GM12865 (cell line): ENCODE measurements at regions not wholly inside any gene's neighbourhood (a gene's known extent, or its start where the extent isn't known, plus 50 kb on each side); places are given as distances from the start of the nearest gene placed in this dataset.

Source experiments
- DNase-seq: peaks from one replicate; pipeline ENCODE4 v3.0.0; 2010; ENCODE audit warnings: low read depth
- H3K4me3 ChIP-seq: 2 replicates; pipeline ENCODE4 v1.5.1; 2011; ENCODE audit warnings: mild to moderate bottlenecking, low read depth, low read length, control low read depth
- TF ChIP-seq, protein P1 (sequence below): IDR thresholded peaks from 2 replicates; pipeline ENCODE4 v1.5.1; 2011; ENCODE audit warnings: low read length, control low read depth, low read depth, inconsistent platforms; ENCODE audit not compliant: insufficient read depth; ENCODE audit errors: missing control alignments

DNA sequence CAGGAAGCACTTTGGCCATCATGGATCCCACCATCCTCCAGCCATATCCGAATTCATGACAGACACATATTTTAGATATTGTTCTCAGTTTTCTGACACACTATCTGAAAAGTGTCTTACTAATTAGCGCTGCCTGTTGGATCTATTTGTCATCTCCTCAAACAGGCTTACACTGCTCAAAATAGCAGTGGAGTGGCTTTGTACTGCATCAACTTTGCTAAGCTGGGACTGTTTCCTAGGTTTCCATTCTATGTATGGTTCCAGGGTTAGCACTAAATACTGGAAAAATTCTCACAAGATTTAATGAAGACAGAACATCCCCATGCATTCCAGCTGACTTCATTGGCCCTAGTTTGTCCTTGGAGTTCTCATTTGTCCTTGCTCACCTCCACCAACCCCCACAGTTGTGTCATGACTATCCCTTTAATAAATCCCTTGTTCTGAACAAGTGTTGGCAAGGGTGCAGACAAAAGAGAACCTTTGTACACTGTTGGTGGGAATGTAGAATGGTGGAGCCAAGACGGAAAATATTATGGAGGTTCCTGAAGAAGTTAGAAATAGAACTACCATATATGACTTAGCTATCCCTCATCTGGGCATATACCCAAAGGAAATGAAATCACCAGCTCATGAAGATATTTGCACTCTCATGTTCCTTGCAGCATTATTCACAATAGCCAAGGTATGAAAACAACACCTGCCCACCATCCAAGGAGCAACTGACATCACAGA lies 136.5 kb upstream of the RAI14 start:
- H3K4me3 ChIP-seq, result no peak overlapping the region
- TF ChIP-seq, protein P1, sequence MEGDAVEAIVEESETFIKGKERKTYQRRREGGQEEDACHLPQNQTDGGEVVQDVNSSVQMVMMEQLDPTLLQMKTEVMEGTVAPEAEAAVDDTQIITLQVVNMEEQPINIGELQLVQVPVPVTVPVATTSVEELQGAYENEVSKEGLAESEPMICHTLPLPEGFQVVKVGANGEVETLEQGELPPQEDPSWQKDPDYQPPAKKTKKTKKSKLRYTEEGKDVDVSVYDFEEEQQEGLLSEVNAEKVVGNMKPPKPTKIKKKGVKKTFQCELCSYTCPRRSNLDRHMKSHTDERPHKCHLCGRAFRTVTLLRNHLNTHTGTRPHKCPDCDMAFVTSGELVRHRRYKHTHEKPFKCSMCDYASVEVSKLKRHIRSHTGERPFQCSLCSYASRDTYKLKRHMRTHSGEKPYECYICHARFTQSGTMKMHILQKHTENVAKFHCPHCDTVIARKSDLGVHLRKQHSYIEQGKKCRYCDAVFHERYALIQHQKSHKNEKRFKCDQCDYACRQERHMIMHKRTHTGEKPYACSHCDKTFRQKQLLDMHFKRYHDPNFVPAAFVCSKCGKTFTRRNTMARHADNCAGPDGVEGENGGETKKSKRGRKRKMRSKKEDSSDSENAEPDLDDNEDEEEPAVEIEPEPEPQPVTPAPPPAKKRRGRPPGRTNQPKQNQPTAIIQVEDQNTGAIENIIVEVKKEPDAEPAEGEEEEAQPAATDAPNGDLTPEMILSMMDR, result no peak
- DNase-seq, result no peak

DNA sequence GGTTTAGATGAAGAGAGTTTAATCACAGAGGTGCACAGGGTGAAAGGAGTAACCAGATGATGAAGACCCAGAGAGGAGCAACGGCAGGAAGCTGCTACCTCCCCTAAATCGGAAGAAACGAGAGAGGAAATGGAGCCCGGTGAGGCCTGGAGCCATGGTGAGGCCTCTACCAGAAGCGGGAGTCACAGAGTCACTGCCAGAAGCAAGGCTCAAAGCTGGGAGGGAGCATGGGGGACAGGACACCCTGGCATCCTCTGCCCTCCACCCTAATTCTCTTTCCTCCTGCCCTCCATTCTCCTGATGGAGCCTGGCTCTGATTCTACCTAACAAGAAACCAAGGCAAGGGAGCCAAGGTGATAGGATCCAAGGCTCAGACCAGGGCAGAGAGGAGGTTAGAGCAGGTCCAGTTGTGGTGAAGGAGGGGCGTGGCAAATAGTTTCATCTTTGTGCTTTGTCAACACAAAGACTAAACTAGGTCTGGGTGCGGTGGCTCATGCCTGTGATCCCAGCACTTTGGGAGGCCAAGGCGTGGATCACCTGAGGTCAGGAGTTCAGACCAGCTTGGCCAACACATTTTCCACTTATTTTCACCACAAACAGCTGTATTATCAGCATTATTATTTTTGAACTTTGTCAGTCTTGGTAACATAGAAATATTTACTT lies 134.4 kb upstream of the RAI14 start:
- TF ChIP-seq, protein P1, result no peak
- DNase-seq, result no peak
- H3K4me3 ChIP-seq, result no peak overlapping the region

DNA sequence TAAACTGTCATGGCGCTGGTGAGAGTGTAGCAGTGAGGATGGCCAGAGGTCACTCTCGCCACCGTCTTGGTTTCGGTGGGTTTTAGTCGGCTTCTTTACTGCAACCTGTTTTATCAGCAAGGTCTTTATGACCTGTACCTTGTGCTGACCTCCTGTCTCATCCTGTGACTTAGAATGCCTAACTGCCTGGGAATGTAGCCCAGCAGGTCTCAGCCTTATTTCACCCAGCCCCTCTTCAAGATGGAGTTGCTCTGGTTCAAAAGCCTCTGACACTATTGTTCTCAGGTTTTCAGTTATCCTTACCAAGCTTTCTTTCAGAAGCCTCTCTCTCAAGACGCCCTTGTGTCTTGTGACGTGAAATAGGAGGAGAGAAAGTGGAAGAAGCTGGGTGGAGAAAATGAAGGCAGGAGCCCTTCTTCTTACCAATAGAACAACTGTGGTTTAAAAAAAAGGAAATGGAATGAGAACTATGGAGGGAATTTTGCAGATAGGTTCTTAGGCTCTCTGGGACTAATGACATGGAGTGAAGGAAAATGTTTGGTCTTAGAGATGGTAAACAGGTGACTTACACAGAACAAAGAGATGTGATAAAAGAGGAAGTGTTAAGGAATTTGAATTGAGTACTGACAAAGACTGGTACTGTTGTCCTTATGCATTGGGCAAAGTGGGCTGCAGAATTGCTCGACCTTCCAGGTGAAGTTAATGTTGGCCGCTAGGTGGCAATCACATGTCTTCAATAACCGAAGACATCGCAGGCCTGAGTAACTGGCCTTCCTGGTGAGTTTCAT lies 133.3 kb upstream of the RAI14 start:
- TF ChIP-seq, protein P1, result peak; percentile 64
- no peak overlapping the region for H3K4me3 ChIP-seq
- peak; percentile 87 for DNase-seq

DNA sequence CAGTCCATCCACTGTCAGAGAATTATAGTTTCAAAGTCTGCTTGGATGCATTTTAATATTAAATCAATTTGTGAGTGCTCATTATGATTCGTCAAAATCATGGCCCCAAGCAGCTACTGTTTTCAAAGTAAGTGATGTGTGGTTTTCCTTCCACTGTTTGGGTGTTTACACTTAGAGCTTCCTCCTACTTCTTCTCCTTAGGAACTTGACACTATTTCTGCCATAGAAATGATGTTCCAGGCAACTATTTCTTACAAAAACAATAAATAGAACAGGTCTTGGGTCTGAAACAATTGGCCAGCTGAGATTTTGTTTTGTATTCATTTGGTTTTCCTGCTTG lies 132.8 kb upstream of the RAI14 start:
- DNase-seq, result no peak
- TF ChIP-seq, protein P1, result no peak
- H3K4me3 ChIP-seq, result no peak overlapping the region

DNA sequence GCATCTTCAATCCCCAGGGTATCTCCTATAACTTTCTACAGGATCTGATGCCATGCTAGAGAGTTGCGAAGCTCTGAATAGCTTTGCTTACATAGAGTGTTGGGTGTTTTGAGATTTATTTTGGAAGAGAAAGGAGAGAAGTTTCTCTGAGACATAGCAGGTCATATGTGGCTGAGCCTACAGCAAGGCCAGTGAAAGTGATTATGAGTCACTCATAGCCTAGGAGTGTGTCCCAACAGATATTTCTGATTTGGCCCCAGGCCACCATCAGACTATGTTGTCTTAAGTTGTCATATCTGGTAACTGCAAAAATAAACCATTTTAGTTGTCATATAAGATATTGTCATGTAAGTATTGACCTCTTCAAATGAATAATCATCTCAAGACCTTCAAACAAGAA lies 132.0 kb upstream of the RAI14 start:
- peak; percentile 18 for DNase-seq
- no peak overlapping the region for H3K4me3 ChIP-seq
- TF ChIP-seq, protein P1, result no peak

DNA sequence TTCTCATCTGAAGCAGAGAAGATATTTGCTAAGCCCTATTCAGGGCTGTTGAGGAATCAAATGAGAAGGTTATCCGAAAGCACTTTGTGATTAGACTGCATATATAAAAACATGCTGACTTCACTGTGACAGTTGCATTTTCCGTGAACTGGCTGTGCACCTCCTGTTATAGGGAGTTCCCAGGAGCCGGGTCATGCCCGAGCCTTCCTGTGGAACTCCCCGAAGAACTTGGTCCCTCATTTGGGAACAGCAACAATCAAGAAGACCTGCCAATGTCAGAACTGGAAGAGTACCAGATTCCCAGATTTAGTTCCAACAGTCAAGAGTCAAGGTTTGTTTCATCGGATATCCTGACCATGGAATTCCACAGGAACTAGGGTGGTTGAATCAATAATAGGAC lies 130.4 kb upstream of the RAI14 start:
- H3K4me3 ChIP-seq, result no peak overlapping the region
- TF ChIP-seq, protein P1, result no peak

More for the DNA sequence above, 130.4 kb upstream of the RAI14 start:
- DNase-seq, result no peak
